Brain microvascular endothelial cell (primary cell): ENCODE measurements at regions not wholly inside any gene's neighbourhood (a gene's known extent, or its start where the extent isn't known, plus 50 kb on each side); places are given as distances from the start of the nearest gene placed in this dataset.

Source experiments
- DNase-seq: peaks from one replicate; pipeline ENCODE4 v3.0.0-alpha.2; 2020
- H3K27ac ChIP-seq: fragments of 250-450 bp; sonication (Bioruptor Pico); 2 replicates; pipeline ENCODE4 v1.5.1; 2020; ENCODE audit warnings: mild to moderate bottlenecking, moderate library complexity
- H3K27me3 ChIP-seq: fragments of 250-450 bp; sonication (Bioruptor Pico); replicated peaks from 2 replicates; pipeline ENCODE4 v1.5.1; 2020; ENCODE audit warnings: mild to moderate bottlenecking
- H3K36me3 ChIP-seq: fragments of 250-450 bp; sonication (Bioruptor Pico); replicated peaks from 2 replicates; pipeline ENCODE4 v1.5.1; 2020; ENCODE audit warnings: mild to moderate bottlenecking
- H3K4me3 ChIP-seq: 2 replicates; pipeline ENCODE4 v1.5.1; 2011; ENCODE audit warnings: low read depth, mild to moderate bottlenecking, control low read depth, low read length, moderate library complexity
- in situ Hi-C: cut with HindIII; loops from 2 replicates; pipeline ENCODE4 v1.10.0; 2017; ENCODE audit warnings: low sequenced_read_pairs, low pct_ligation_motif_present
- TF ChIP-seq, protein P1 (sequence below): IDR thresholded peaks from 2 replicates; pipeline ENCODE4 v1.5.1; 2011; ENCODE audit warnings: low read depth, mild to moderate bottlenecking, moderate library complexity, low read length, control low read depth, inconsistent platforms; ENCODE audit errors: missing control alignments

GRCh38 chr5:164179406-164179805, 674.0 kb downstream of the MAT2B start:
- H3K27me3 ChIP-seq, result no peaks in the 10 kb centered on the region
- H3K4me3 ChIP-seq, result no peak overlapping the region
- in situ Hi-C loops, result no loop called here
- TF ChIP-seq, protein P1, sequence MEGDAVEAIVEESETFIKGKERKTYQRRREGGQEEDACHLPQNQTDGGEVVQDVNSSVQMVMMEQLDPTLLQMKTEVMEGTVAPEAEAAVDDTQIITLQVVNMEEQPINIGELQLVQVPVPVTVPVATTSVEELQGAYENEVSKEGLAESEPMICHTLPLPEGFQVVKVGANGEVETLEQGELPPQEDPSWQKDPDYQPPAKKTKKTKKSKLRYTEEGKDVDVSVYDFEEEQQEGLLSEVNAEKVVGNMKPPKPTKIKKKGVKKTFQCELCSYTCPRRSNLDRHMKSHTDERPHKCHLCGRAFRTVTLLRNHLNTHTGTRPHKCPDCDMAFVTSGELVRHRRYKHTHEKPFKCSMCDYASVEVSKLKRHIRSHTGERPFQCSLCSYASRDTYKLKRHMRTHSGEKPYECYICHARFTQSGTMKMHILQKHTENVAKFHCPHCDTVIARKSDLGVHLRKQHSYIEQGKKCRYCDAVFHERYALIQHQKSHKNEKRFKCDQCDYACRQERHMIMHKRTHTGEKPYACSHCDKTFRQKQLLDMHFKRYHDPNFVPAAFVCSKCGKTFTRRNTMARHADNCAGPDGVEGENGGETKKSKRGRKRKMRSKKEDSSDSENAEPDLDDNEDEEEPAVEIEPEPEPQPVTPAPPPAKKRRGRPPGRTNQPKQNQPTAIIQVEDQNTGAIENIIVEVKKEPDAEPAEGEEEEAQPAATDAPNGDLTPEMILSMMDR, result no peak
- no peaks in the 10 kb centered on the region for H3K36me3 ChIP-seq
- DNase-seq, result no peak
- H3K27ac ChIP-seq, result no peak overlapping the region

GRCh38 chr5:164181604-164182003, 676.2 kb downstream of the MAT2B start:
- Histone ChIP-seq H3K27ac (no peak overlapping the region), H3K36me3 (no peaks in the 10 kb centered on the region), H3K27me3 (no peaks in the 10 kb centered on the region), H3K4me3 (no peak overlapping the region)
- in situ Hi-C loops, result no loop called here
- TF ChIP-seq, protein P1, result no peak
- DNase-seq, result no peak

GRCh38 chr5:164184158-164184557, 678.7 kb downstream of the MAT2B start:
- Histone ChIP-seq H3K27me3 (no peaks in the 10 kb centered on the region), H3K36me3 (no peaks in the 10 kb centered on the region), H3K27ac (no peak overlapping the region), H3K4me3 (no peak overlapping the region)
- in situ Hi-C loops, result no loop called here
- TF ChIP-seq, protein P1, result no peak
- no peak for DNase-seq

GRCh38 chr5:164185000-164185399, 679.6 kb downstream of the MAT2B start:
- Histone ChIP-seq H3K27ac (no peak overlapping the region), H3K36me3 (no peaks in the 10 kb centered on the region), H3K4me3 (no peak overlapping the region), H3K27me3 (no peaks in the 10 kb centered on the region)
- in situ Hi-C loops, result no loop called here
- TF ChIP-seq, protein P1, result no peak
- no peak for DNase-seq

DNA sequence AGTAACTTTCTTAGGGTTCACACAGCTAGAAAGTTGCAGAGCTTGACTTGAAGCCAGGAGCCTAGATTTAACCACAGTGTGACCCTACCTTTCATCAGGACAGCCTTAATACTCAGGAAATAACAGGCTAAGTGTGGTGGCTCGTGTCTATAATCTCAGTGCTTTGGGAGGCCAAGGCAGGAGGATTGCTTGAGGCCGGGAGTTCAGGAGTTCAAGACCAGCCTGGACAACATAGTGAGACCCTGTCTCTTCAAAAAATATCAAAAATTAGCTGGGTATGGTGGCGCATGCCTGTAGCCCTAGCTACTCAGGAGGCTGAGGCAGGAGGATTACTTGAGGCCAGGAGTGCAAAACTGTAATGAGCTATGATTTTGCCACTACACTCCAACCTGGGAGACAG, 681.1 kb downstream of the MAT2B start:
- Histone ChIP-seq H3K36me3 (no peaks in the 10 kb centered on the region), H3K4me3 (no peak overlapping the region), H3K27me3 (no peaks in the 10 kb centered on the region), H3K27ac (no peak overlapping the region)
- TF ChIP-seq, protein P1, result no peak
- no peak for DNase-seq
- in situ Hi-C loops, result no loop called here

DNA sequence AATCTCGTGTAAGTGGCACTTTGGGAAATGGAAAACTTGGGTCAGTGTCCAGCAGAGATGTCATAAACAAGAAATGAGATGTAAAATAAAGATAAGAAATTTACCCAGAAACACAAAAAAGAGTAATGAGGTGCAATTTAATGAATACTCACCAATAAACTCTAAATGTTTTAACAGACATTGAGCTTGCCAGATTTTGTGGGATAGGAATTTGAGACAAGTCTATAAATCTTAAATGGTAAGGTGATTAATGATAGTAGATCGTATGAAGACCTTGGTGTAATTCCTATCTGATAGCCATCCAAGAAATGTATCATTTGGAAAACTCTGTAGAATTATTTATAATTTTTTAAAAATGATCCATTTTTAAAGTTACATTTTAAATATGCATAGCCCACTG, 682.4 kb downstream of the MAT2B start:
- in situ Hi-C loops, result no loop called here
- no peak overlapping the region for H3K27ac ChIP-seq
- no peak overlapping the region for H3K4me3 ChIP-seq
- DNase-seq, result no peak
- no peaks in the 10 kb centered on the region for H3K27me3 ChIP-seq
- H3K36me3 ChIP-seq, result no peaks in the 10 kb centered on the region
- TF ChIP-seq, protein P1, result no peak
